ENCODE measurements at regions not wholly inside any gene's neighbourhood (a gene's known extent, or its start where the extent isn't known, plus 50 kb on each side); places are given as distances from the start of the nearest gene placed in this dataset.
A peak's percentile ranks its signal among the peaks of the same experiment; 100 is the strongest.

DNA sequence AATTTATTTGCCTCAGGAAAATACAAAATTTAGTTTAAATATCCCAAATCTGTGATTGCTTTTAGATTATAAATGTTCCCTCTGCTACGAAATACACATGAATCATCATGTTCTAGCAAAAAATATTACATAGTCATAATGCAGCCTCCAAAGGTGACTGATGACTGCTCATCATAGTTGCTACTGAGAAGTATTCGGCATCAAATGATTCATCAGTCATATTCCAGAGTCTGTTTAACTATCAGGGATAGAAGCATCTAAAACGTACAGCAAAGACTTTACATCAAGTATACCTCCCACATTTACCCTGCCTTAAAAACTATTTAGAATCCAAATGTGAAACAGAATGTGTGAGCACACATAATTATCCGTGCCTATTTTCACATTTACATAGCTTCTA, 626.0 kb downstream of the CDH26 start:
- Histone ChIP-seq H3K27me3 (ENCODE audit: control insufficient read depth, insufficient read depth, low read length) (no peaks in the 10 kb centered on the region), H3K4me3 (ENCODE audit: low read depth, low read length) (no peak overlapping the region), H3K36me3 (ENCODE audit: control insufficient read depth, insufficient read depth, low read length) (no peaks in the 10 kb centered on the region)
- DNase-seq (ENCODE audit: low read depth) (peak; percentile 41), FAIRE-seq (no peak)
- TF ChIP-seq CTCF (IDR thresholded peaks at IDR 0.05; ENCODE audit: insufficient read depth, low read length, severe bottlenecking) = no peak

DNA sequence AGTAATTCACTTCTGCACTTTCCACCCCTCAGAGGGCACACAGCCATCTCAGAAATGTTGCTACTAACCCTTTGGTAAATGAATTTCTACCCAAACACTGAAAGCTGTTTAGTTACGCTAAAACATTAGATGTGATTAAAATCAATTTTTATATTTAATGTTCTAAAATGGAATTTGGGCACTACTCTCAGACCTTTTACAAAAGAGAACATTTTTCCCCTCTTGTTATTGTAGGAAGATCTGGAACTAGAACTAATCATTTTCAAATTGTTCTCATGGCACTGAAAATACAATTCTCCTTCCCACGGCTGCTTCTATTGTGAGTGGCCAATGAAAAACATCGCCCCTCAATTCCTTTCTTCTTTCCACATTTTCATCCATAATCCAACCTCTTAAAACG, 627.4 kb downstream of the CDH26 start:
- Histone ChIP-seq H3K4me3 (ENCODE audit: low read depth, low read length) (no peak overlapping the region), H3K36me3 (ENCODE audit: control insufficient read depth, insufficient read depth, low read length) (no peaks in the 10 kb centered on the region), H3K27me3 (ENCODE audit: control insufficient read depth, insufficient read depth, low read length) (no peaks in the 10 kb centered on the region)
- FAIRE-seq = no peak
- no peak for DNase-seq (ENCODE audit: low read depth)
- TF ChIP-seq CTCF (IDR thresholded peaks at IDR 0.05; ENCODE audit: insufficient read depth, low read length, severe bottlenecking) = no peak

DNA sequence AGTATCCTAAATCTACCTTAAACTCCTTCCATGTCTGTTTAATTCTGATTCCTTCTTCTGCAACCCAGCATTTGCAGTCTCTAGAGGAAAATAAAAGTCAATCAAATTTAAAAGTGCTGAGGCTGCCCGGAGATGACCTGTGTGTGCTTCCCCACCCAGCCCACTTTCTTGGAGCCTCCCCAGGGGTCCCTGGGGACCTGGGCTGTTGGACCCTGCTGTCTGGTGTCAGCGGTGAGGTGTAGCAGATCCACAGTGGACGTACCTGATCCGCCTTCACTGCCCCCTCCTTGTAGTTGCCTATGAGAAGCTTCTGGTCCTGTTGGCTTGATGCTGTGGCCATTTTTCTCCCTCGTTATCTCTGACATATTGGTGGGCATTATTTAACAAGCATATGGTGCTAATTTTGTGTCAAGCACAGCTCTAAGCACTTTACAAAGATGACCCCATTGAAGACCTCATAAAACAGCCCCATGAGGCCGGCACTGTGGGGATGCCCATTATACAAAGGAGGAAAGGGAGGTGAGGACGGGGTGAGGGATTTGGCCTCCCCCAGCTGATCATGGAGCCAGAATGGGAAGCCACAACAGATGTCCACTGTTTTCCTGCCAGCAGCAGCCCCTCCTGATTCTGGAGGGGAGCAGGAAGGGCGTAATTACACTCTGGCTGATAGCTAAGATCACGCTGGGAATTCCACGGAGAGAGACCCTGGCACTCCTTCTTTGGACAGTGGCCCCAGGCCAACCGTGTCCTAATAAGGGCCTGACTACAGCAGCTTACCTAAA, 628.2 kb downstream of the CDH26 start:
- H3K27me3 ChIP-seq (ENCODE audit: control insufficient read depth, insufficient read depth, low read length) = no peaks in the 10 kb centered on the region
- FAIRE-seq = no peak
- DNase-seq (ENCODE audit: low read depth) = no peak
- no peak overlapping the region for H3K4me3 ChIP-seq (ENCODE audit: low read depth, low read length)
- TF ChIP-seq CTCF (IDR thresholded peaks at IDR 0.05; ENCODE audit: insufficient read depth, low read length, severe bottlenecking) = no peak
- no peaks in the 10 kb centered on the region for H3K36me3 ChIP-seq (ENCODE audit: control insufficient read depth, insufficient read depth, low read length)

DNA sequence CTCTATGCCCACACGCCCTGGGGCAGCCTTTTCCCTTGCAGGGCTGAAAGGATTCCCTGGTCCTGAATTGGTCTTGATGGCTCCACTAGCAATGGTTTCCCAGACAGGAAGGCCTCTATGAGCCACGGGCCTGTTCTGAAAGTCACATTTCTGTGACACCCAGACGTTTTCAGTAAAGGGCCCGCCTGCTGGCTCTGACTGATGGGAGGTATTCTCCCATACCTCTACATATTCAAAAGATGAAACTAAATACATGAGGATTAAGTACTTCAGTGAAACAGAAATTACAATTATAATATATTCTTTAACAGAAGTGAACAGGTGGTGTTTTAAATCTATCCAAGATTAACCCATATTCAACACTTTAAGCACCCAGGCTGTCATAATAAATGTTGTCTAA, 629.8 kb downstream of the CDH26 start:
- DNase-seq (ENCODE audit: low read depth) (no peak), FAIRE-seq (no peak)
- Histone ChIP-seq H3K4me3 (ENCODE audit: low read depth, low read length) (no peak overlapping the region), H3K36me3 (ENCODE audit: control insufficient read depth, insufficient read depth, low read length) (no peaks in the 10 kb centered on the region), H3K27me3 (ENCODE audit: control insufficient read depth, insufficient read depth, low read length) (no peaks in the 10 kb centered on the region)
- TF ChIP-seq CTCF (IDR thresholded peaks at IDR 0.05; ENCODE audit: insufficient read depth, low read length, severe bottlenecking) = no peak

- Histone ChIP-seq H3K4me3 (ENCODE audit: low read depth, low read length) (no peak overlapping the region), H3K27me3 (ENCODE audit: control insufficient read depth, insufficient read depth, low read length) (no peaks in the 10 kb centered on the region), H3K36me3 (ENCODE audit: control insufficient read depth, insufficient read depth, low read length) (no peaks in the 10 kb centered on the region)
- TF ChIP-seq CTCF (IDR thresholded peaks at IDR 0.05; ENCODE audit: insufficient read depth, low read length, severe bottlenecking) = no peak
- FAIRE-seq (no peak), DNase-seq (ENCODE audit: low read depth) (no peak)
Measured at GRCh38 chr20:60589623-60590022, 631.4 kb downstream of the CDH26 start.
